Tibial artery (tissue), 4 donors: ENCODE measurements at regions not wholly inside any gene's neighbourhood (a gene's known extent, or its start where the extent isn't known, plus 50 kb on each side); places are given as distances from the start of the nearest gene placed in this dataset.

Experiments used
- DNase-seq, 2 donors: peaks; one replicate each; pipeline ENCODE4 v3.0.0-alpha.2; 2019
- H3K27ac ChIP-seq, 2 donors: fragments of 200-600 bp; sonication (generic) in 1 of 2; 1 replicate in 1 of 2; 2 replicates in 1 of 2; pipeline ENCODE4 v1.5.1; 2018 to 2019; ENCODE audit warnings: mild to moderate bottlenecking in 1 of 2
- H3K27me3 ChIP-seq, 2 donors: fragments of 200-600 bp; sonication (generic) in 1 of 2; one replicate each; pipeline versions ENCODE4 v1.5.1 to v1.6.0; 2016 to 2019
- H3K36me3 ChIP-seq, 3 donors: fragments of 200-600 bp; sonication (generic) in 2 of 3; one replicate each; pipeline ENCODE4 v1.5.1; 2016 to 2019; ENCODE audit warnings: mild to moderate bottlenecking in 2 of 3
- H3K4me1 ChIP-seq, 4 donors: fragments of 200-600 bp; sonication (generic) in 2 of 4; 1 replicate in 3 of 4; 2 replicates in 1 of 4; pipeline ENCODE4 v1.5.1; 2016 to 2019
- H3K4me3 ChIP-seq, 2 donors: fragments of 200-600 bp; sonication (generic) in 1 of 2; 1 replicate in 1 of 2; 2 replicates in 1 of 2; pipeline ENCODE4 v1.5.1; 2018 to 2019; ENCODE audit warnings: mild to moderate bottlenecking in 2 of 2
- H3K9me3 ChIP-seq, 3 donors: fragments of 200-600 bp; sonication (generic) in 1 of 3; one replicate each; pipeline ENCODE4 v1.5.1; 2016 to 2019
- intact Hi-C: fragments of 100-400 bp; cut with DNase I; formaldehyde crosslinking; loops from one replicate; pipeline ENCODE4 v1.15.0; 2023; ENCODE audit warnings: low total_unique reads
- TF ChIP-seq, protein P1 (sequence below), 2 experiments: fragments of 200-600 bp in 1 of 2; fragments of 450-650 bp in 1 of 2; IDR thresholded peaks; one replicate each; pipeline ENCODE4 v1.5.1; 2017 to 2019; ENCODE audit warnings: antibody characterized with exemption in 2 of 2, mild to moderate bottlenecking in 1 of 2, moderate library complexity in 1 of 2

DNA sequence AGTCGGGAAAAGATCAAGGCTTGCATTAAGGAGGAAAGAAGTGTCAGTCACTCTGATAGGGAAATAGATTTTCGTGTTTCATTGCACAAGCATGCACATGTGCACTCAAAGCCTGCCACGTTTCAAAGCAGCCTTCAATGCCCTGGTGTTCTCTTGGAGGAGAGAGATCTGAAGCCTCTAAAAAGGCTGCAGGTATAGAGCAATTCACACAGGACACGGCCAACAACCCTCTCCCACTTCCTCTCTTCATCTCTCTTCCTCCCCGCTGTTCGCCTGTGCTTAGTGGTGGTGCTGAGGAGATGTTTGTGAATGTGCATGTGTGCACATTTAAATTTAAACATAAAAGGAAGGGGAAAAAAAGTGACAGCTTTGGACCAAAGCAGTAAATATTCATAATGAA, 117.7 kb downstream of the NUF2 start:
- Histone ChIP-seq H3K9me3 (no peaks in the 10 kb centered on the region), H3K27me3 (peaks cover 0 to 7% of the 10 kb centered on the region in 2 donors), H3K36me3 (no peaks in the 10 kb centered on the region), H3K4me3 (no peak overlapping the region), H3K27ac (no peak overlapping the region), H3K4me1 (no peaks in the 10 kb centered on the region)
- TF ChIP-seq, protein P1, sequence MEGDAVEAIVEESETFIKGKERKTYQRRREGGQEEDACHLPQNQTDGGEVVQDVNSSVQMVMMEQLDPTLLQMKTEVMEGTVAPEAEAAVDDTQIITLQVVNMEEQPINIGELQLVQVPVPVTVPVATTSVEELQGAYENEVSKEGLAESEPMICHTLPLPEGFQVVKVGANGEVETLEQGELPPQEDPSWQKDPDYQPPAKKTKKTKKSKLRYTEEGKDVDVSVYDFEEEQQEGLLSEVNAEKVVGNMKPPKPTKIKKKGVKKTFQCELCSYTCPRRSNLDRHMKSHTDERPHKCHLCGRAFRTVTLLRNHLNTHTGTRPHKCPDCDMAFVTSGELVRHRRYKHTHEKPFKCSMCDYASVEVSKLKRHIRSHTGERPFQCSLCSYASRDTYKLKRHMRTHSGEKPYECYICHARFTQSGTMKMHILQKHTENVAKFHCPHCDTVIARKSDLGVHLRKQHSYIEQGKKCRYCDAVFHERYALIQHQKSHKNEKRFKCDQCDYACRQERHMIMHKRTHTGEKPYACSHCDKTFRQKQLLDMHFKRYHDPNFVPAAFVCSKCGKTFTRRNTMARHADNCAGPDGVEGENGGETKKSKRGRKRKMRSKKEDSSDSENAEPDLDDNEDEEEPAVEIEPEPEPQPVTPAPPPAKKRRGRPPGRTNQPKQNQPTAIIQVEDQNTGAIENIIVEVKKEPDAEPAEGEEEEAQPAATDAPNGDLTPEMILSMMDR (IDR thresholded peaks at IDR 0.05), result no peak
- intact Hi-C loops, result no loop called here
- DNase-seq, result no peak

DNA sequence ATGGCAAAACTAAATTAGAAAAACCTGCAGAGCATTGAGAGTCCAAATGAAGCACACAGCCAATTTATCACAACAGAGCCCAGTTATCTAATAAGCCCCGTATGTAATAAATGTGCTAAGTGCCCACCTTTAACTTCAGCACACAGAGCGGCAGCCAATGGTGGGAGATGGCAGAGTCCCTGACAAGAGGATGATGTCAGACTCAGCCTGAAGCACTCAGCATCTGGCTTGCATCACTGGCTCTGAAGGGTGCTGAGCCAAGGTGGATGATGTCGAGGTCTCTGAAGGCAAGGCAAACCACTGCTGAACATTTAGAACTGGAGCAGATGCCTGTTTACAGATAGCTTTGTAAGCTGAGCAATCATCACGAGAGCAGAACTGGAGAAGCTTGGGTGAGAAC, 118.3 kb downstream of the NUF2 start:
- no peak for DNase-seq
- no peaks in the 10 kb centered on the region for H3K4me1 ChIP-seq
- no peaks in the 10 kb centered on the region for H3K36me3 ChIP-seq
- H3K9me3 ChIP-seq, result no peaks in the 10 kb centered on the region
- TF ChIP-seq, protein P1 (IDR thresholded peaks at IDR 0.05), result no peak
- peaks cover 0 to 7% of the 10 kb centered on the region in 2 donors for H3K27me3 ChIP-seq
- no peak overlapping the region for H3K27ac ChIP-seq
- intact Hi-C loops, result no loop called here
- H3K4me3 ChIP-seq, result no peak overlapping the region

DNA sequence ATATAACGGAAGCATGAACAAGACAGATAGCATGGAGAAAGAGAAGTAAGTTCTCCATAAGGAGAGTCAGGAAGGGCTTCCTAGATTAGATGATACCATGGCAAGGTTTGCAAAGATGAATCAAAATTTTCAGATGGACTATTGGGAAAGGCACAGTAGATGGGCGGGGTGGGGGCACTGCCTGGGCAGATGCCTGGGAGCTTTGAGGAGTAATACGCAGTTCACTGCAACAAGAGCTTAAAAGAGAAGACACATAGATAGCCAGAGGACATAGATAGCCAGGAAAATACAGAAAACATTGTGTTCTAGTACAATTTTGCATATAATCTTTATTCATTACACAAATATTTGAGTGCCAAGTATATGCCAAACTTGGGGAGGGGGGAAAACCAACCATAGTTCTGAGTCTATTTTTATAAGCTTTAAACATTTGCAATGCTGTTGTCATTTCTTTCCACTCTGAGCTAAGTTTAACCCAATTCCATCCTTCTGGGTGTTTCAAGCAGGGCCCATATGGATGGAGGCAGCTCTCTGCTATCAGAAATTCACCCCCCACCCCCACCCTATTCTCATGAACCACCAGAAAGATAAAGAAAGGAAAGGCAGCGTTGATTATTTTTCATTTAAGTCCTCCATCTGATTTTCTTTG, 120.6 kb downstream of the NUF2 start:
- no peak for DNase-seq
- H3K4me1 ChIP-seq, result no peaks in the 10 kb centered on the region
- H3K36me3 ChIP-seq, result no peaks in the 10 kb centered on the region
- TF ChIP-seq, protein P1 (IDR thresholded peaks at IDR 0.05), result no peak
- no peak overlapping the region for H3K4me3 ChIP-seq
- intact Hi-C loops, result no loop called here
- H3K9me3 ChIP-seq, result no peaks in the 10 kb centered on the region
- H3K27me3 ChIP-seq, result peaks cover 0 to 11% of the 10 kb centered on the region in 2 donors
- no peak overlapping the region for H3K27ac ChIP-seq

DNA sequence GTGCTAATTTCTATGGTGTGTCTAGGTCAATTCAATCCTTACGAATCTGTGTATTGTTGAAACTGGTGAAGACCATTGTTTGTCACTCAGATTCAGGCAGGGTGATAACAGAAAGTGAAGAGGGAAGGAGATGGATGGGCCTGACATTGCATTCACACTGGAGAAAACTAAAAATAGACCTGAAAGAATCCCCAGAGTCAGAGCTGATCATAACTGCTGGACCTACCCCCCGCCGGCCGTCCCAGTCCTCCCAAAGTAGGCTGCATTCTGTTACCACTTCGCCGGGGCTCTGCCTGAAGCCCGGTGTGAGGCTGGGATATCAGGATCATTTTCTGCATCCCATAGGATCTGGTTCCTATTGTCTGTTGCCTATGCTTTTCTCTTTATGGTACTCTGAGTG, 121.1 kb downstream of the NUF2 start:
- intact Hi-C loops, result no loop called here
- no peak overlapping the region for H3K27ac ChIP-seq
- no peaks in the 10 kb centered on the region for H3K4me1 ChIP-seq
- no peaks in the 10 kb centered on the region for H3K36me3 ChIP-seq
- TF ChIP-seq, protein P1 (IDR thresholded peaks at IDR 0.05), result no peak
- no peak overlapping the region for H3K4me3 ChIP-seq
- peaks cover 0 to 11% of the 10 kb centered on the region in 2 donors for H3K27me3 ChIP-seq
- DNase-seq, result no peak
- H3K9me3 ChIP-seq, result no peaks in the 10 kb centered on the region

DNA sequence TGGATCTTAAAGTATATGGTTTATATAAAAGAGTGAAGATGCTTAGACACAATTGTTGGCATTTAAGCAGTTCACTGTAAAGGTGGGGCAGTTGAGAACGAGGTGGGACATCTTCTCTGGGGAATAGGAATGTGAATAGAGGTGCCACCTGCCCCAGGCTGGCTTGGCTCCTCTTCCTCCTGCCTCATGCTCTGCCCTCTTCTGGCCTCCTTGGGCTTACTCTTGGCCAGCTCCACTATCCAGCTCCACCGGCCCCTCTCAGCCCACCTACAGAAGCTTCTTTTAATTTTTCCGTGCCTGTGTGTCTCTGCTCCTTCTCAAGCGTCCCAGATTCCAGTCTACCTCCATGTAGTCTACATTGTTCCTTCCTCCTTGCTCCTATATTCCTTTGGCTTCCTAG, 122.1 kb downstream of the NUF2 start:
- TF ChIP-seq, protein P1 (IDR thresholded peaks at IDR 0.05), result no peak
- Histone ChIP-seq H3K9me3 (no peaks in the 10 kb centered on the region), H3K27ac (no peak overlapping the region), H3K4me3 (no peak overlapping the region), H3K27me3 (peaks cover 0 to 11% of the 10 kb centered on the region in 2 donors), H3K36me3 (no peaks in the 10 kb centered on the region), H3K4me1 (no peaks in the 10 kb centered on the region)
- intact Hi-C loops, result no loop called here
- no peak for DNase-seq

DNA sequence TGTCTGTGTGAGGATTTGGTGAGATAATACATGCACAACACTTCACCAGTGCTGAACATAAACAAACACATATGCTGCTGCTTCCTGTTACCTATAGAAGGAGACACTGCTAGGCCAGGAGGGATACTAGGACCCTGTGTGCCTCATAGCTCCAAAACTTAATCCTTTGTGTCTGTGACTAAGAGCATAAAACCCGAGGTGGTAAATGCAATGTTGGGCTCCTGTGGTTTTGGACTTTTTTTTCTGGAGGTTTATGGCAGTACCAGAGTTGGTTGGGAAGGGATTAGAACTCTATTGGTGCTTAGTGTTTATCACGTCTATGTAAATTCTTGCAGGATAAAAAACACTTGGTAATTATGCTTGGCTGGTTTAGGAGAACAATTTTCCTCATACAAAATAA, 122.9 kb downstream of the NUF2 start:
- no peaks in the 10 kb centered on the region for H3K9me3 ChIP-seq
- peaks cover 0 to 4% of the 10 kb centered on the region in 2 donors for H3K27me3 ChIP-seq
- intact Hi-C loops, result no loop called here
- H3K36me3 ChIP-seq, result no peaks in the 10 kb centered on the region
- TF ChIP-seq, protein P1 (IDR thresholded peaks at IDR 0.05), result no peak
- no peak overlapping the region for H3K4me3 ChIP-seq
- H3K4me1 ChIP-seq, result no peaks in the 10 kb centered on the region
- no peak for DNase-seq
- no peak overlapping the region for H3K27ac ChIP-seq
